NCI-H345 (cell line): ENCODE measurements at regions not wholly inside any gene's neighbourhood (a gene's known extent, or its start where the extent isn't known, plus 50 kb on each side); places are given as distances from the start of the nearest gene placed in this dataset.

Source experiments
- DNase-seq: peaks from one replicate; lab custom pipeline; 2025; lab: John Stamatoyannopoulos, UW

DNA sequence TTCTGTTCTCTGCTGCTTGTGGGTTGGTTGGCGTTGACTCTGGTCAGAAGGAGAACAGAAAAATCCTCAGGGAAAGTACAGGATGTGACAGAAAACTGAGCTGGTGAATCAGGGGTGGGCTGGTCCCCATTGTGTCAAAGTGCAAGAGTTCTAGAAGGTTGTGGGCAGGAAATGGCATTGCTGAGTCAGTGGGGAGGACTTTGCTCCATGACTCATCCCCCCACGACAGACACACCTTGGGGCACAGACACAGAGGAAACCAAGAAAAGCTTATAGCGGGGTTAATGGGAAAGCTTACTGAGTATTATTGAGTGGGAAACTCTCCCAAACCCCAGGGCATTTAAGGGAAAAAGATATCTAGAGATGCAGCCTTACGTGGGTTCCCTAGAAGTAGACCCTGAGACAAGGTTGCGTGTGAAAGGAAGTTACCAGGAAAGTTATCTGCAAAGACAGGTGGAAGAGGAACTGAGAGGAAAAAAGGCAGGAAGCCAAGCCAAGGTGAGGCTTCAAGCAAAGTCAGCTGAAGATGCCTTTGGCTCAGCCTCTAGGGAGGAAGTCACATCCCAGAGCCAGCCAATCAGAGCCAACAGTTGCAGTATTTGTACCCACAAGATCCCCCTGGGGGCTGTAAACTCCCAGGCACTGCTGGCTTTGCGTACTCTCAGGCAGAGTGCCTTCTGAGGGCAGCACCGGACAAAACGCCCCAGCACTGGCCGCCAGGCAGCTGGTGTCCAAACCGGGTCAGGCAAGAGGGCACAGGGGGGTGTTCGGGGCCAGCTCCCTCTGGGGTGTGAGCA is 86.4 kb downstream of the FOXL1 start:
- no peak for DNase-seq

- no peak for DNase-seq
These were observed 86.9 kb downstream of the FOXL1 start for GRCh38 chr16:86665319-86665675.

GRCh38 chr16:86665929-86666328 is 87.6 kb downstream of the FOXL1 start:
- DNase-seq = no peak

DNA sequence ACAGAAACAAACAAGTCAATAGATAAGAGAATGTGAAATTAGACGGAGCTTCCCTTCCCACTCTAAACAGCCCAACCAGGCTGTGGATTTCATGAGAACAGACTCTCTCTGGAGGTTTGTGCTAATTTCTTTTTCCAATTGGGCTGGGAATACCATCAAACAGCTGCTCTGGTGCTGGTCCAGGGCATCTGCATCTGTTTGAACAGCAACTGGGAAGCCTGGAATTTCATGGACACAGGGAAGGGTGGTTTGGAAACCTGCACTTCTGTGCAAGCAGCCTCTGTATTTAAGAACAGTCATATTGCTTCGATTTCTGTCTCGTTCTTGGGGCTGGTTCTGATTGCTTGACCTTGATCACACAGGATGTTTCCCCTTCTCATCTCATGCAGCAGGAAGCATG is 88.7 kb downstream of the FOXL1 start:
- no peak for DNase-seq

GRCh38 chr16:86668136-86668910 is 90.0 kb downstream of the FOXL1 start:
- no peak for DNase-seq

- DNase-seq = no peak
These were observed 91.0 kb downstream of the FOXL1 start for GRCh38 chr16:86669285-86669805.

DNA sequence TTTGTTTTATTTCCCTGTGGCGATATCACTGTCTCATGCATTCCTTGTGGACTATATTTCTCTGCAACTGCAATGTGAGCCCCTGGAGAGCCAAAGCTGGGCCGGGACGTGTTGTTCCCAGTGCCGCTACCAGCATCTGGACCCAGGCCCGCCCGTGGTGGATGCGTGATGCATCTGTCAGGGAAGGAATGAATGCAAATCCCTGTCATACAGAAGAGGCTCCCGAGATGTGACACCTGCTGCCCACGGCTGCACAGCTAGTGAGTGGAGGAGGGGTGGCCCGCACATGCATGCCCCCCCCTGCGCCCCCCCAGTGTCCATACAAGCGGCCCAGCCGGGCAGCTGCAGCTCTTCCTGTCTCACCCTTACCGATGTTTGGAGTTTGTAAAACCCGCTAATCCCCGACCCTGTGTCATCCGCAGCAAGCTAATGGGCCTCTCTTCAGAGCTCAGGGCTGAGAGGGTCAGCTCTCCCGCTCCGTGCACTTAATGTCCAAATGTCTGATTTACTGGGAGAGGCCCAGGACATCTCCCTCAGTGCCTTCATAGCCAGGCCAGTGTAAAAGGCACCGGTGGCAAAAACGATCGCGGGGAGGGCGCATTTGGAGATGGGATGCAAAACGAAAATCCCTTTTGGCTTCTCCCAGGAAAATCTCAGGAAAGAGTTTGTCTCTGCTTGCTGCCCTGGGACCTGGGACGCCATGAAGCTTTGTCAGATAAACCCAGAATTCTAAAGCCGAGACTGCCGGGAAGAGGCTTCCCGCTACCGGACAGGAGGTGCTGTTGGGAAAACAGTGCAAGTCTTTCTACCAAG is 91.8 kb downstream of the FOXL1 start:
- DNase-seq = no peak

DNA sequence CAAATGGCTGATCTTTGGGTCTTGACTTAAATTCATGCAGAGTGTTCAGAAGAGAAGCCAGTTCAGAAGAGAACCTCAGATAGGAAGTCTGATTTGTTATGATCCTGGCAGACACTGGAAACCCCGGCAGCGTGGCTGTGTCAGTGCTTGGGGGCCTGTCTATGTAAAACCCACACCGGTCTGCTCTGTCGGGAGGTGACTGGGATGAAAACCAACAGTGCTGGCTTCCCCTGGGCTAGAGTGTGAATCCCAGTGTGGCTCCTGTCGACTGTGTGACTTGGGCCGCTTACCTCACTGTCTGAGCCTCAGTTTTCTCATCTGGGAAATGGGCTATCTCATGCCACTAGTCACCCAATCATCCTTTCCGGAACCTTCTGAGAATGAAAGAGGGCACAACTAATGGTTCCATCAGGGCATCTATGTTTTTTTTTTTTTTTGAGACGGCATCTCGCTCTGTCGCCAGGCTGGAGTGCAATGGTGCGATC is 92.4 kb downstream of the FOXL1 start:
- no peak for DNase-seq

DNA sequence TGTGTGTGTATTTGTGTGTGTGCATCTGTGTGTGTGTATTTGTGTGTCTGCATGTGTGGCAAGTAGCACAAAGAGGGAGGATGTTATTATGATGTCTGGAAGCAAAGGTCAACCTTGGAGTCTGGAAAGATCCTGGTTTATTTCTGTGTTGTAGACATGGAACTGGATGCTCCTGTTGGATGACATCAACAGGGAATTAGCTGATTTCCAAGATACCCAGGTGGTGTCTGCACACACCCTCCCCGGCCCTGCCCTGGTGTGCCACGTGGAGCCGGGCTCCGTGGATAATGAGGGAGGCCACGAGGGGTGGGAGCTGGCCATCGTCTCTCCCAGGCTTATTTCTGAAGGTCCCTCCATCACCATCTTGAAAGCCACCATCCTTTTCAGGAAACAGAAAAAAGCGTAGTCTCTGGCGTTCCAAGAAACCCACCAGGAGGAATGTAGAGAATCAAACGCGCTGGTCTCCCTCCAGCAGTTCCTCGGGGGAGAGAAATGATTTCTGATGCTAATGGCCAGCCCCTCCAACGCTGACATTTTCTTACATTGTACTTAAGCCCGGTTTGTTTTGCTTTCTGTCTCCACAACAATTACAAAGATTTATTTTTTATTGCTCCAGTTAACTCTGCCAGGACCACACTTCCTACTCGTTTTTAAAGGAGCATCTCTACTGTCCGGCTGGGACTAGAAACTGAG is 93.3 kb downstream of the FOXL1 start:
- no peak for DNase-seq

- no peak for DNase-seq
These were observed 94.0 kb downstream of the FOXL1 start for GRCh38 chr16:86672179-86672863.

DNA sequence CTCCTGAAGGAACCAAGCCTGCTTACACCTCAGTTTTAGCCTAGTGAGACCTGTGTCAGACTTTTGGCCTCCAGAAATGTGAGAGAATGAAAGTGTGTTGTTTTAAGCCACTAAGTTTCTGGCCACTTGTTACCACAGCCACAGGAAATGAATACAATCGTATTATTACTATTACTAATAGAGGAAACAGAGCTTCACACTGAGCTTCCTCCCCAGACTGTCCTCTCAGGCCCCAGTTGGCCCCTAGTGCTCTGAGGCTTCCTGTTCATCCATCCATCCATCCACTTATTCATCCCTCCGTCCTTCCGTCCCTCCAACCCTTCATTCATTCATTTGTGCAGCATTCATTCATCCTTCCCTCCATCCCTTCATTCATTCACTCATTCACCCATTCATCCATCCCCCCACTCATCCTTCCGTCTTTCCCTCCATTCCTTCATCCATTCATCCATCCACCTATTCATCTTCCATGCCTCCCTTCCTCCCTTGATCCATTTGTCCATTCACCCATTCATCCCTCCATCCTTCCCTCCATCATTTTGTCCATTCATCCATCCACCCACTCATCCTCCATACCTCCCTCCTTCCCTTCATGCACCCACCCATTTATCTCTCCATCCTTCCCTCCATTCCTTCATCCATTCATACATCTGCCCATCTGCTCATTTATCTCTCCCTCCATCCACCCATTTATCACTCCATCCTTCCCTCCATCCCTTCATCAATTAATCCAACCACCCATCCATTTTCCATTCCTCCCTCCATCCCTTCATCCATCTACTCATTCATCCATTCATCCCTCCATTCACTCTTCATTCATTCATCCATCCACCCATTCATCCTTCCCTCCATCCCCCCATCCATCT is 95.0 kb downstream of the FOXL1 start:
- DNase-seq = no peak

DNA sequence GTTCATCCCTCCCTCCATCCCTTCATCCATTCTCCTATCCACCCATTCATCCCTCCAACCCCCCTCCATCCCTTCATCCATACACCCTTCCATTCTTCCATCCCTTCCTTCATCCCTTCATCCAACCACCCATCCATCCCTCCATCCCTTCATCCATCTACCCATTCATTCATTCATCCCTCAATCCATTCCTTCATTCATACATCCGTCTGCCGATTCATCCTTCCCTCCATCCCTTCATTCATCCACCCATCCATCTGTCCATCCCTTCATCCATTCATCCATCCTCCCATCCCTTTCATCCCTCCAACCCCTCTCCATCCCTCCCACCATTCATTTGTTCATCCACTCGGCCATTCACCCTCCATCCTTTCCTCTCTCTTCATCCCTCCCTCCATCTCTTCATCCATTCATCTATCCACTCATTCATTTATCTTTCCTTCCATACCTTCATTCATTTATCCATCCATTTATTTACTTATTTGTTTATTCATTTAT is 95.7 kb downstream of the FOXL1 start:
- no peak for DNase-seq

GRCh38 chr16:86676254-86676670 is 97.9 kb downstream of the FOXL1 start:
- no peak for DNase-seq

DNA sequence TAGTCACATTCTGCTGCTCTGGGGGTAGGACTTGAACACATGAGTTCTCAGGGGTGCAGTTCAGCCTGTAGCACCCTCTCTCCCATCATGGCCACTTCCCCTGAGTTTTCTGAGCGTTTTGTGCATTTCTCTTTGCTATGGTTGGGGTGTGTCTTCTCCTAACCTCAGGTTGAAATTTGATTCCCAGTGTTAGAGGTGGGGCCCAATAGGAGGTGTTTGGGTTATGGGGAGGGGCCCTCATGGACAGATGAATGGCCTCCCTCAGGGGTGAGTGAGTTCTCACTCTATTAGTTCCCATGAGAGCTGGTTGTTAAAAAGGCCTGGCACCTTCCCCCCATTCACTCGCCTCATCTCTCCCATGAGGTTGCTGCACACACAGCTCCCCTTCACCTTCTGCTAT is 101.1 kb downstream of the FOXL1 start:
- no peak for DNase-seq

DNA sequence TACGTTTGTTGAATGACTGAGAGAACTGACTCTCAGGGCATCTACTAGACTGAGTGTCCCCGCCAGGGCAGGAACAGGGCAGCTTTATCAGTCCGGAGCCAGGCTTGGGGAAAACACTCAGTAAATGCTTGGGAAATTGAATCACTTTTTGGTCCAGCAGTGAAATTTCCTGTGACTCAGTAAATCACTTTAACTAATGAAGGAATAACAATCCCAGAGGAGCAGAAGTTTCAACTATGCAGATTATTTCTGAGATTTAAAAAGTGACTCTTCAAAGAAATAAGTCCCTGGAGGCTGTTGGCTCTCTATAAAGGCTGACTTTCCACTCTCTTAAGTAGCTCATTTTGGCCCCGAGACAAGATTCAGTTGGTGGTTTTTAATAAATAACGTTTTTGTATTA is 101.8 kb downstream of the FOXL1 start:
- DNase-seq = no peak

GRCh38 chr16:86680661-86681030 is 102.3 kb downstream of the FOXL1 start:
- DNase-seq = no peak

DNA sequence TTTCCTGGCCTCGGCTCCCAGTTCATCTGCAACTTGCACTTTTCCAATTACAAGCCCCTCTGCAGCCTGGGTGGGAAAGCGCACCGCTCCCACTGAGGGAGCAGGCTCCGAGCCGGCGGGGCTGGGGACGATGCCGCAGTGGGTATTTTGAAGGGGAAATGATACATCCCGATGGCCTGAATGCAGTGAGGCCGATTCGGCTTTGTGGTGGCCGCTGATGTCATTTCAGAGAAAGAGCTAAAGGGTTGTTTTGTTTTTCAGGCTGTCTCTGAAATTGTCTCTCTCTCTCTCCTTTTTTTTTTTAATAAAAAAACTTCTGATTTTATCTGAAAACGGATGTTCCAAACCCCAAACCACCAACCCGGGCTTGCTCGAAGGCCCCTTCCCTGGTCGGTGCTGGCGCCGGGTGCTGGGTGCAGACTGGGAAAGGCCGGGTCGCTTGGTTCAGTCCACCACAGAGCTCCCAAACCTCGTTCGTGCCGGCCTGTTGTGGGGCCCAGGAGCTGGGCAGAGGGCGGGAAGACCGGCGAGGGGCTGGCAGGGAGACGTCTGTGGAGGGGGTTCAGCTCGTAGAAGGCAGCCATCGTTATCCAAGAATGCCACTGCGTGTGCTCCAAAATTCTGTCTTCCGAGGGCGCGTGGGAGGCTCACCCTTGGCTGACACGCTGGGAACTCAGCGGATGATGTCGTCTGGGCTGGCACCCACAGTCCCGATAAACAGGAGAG is 102.8 kb downstream of the FOXL1 start:
- DNase-seq = no peak

DNA sequence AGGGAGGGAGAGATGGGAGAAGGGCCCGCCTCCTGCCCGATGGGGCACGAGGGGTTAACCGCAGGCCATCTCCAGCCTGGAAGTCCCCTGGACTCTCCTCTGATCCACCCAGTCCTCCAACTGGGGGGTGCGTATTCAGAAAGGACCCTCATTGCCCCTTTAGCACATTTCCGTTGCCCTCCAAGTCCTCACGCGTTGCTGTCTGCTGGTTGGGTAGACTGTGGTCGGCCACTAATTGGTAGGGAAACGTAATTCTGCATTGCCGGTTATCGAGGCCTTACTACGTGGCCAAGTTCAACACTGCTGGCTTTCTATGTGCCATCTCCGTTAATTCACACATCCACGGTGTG is 103.4 kb downstream of the FOXL1 start:
- no peak for DNase-seq

DNA sequence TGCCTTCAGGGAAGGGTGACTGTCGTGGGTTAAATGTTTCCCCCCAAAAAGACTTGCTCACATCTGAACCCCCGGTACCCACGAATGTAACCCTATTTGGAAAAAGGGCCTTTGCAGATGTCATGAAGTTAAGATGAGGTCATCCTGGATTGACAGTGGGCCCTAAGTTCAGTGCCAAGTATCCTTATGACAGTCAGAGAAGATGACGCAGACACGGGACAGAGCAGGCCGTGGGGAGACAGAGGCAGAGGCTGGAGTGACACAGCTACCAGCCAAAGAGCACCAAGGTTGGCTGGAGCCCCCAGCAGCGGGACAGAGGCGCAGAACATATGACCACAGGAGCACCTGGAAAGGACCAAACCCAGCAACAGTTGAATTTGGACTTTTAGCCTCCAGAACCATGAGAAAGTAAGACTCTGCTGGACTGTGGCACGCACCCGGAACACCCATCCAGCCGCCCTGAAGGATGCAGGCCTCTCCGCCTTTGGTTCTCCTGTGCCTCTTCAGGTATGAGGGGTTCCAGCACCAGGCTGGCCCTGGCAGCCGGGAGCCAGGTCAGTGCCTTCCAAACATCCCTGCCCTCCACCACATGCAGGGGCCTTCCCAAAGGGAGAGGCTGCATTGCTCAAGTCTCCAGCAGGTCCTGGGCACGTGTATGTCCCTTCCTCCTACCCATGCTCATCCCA is 104.0 kb downstream of the FOXL1 start:
- DNase-seq = no peak
